ENCODE measurements at regions not wholly inside any gene's neighbourhood (a gene's known extent, or its start where the extent isn't known, plus 50 kb on each side); places are given as distances from the start of the nearest gene placed in this dataset.

GRCh38 chr2:81739966-81740365 lies 1435.4 kb upstream of the LRRTM1 start:
- Histone ChIP-seq H3K9ac (ENCODE audit: low read length) (no peak overlapping the region), H3F3A (ENCODE audit: insufficient read depth, low read length) (no peaks in the 10 kb centered on the region), H3K4me1 (ENCODE audit: low read length) (no peaks in the 10 kb centered on the region), H3K9me3 (replicated peaks; ENCODE audit: insufficient read depth, low read length) (no peaks in the 10 kb centered on the region), H3K27me3 (replicated peaks; ENCODE audit: insufficient read depth, low read length) (no peaks in the 10 kb centered on the region), H3K4me2 (ENCODE audit: low read depth, low read length) (no peak overlapping the region), H3K4me3 (ENCODE audit: low read length) (no peak overlapping the region), H3K79me2 (ENCODE audit: low read length) (no peaks in the 10 kb centered on the region), H4K20me1 (ENCODE audit: insufficient read depth, low read length) (no peaks in the 10 kb centered on the region), H3K9me2 (replicated peaks; ENCODE audit: insufficient read depth, low read length) (no peaks in the 10 kb centered on the region), H3K27ac (ENCODE audit: low read length) (no peak overlapping the region), H2AFZ (ENCODE audit: low read length) (no peak overlapping the region), H3K36me3 (replicated peaks; ENCODE audit: insufficient read depth, low read length) (no peaks in the 10 kb centered on the region)
- TF ChIP-seq EZH2 (optimal IDR thresholded peaks at IDR 0.05; ENCODE audit: low read depth, low read length) = no peak
- no peak for TF ChIP-seq EZH2phosphoT487 (IDR thresholded peaks at IDR 0.05; ENCODE audit: low read length)
- no peak for TF ChIP-seq CTCF (IDR thresholded peaks at IDR 0.05; ENCODE audit: low read length)
- DNase-seq = no peak

- no peaks in the 10 kb centered on the region for H3K79me2 ChIP-seq (ENCODE audit: low read length)
- TF ChIP-seq EZH2 (optimal IDR thresholded peaks at IDR 0.05; ENCODE audit: low read depth, low read length) (no peak), EZH2phosphoT487 (IDR thresholded peaks at IDR 0.05; ENCODE audit: low read length) (no peak), CTCF (IDR thresholded peaks at IDR 0.05; ENCODE audit: low read length) (no peak)
- no peaks in the 10 kb centered on the region for H3F3A ChIP-seq (ENCODE audit: insufficient read depth, low read length)
- H2AFZ ChIP-seq (ENCODE audit: low read length) = no peak overlapping the region
- no peaks in the 10 kb centered on the region for H3K27me3 ChIP-seq (replicated peaks; ENCODE audit: insufficient read depth, low read length)
- no peaks in the 10 kb centered on the region for H3K9me3 ChIP-seq (replicated peaks; ENCODE audit: insufficient read depth, low read length)
- no peaks in the 10 kb centered on the region for H3K36me3 ChIP-seq (replicated peaks; ENCODE audit: insufficient read depth, low read length)
- H3K4me3 ChIP-seq (ENCODE audit: low read length) = no peak overlapping the region
- no peaks in the 10 kb centered on the region for H3K9me2 ChIP-seq (replicated peaks; ENCODE audit: insufficient read depth, low read length)
- no peaks in the 10 kb centered on the region for H3K4me1 ChIP-seq (ENCODE audit: low read length)
- no peak overlapping the region for H3K27ac ChIP-seq (ENCODE audit: low read length)
- no peak for DNase-seq
- H3K4me2 ChIP-seq (ENCODE audit: low read depth, low read length) = no peak overlapping the region
- H4K20me1 ChIP-seq (ENCODE audit: insufficient read depth, low read length) = no peaks in the 10 kb centered on the region
- H3K9ac ChIP-seq (ENCODE audit: low read length) = no peak overlapping the region
These were observed 1430.4 kb upstream of the LRRTM1 start for GRCh38 chr2:81734981-81735380.

- no peaks in the 10 kb centered on the region for H3K36me3 ChIP-seq (replicated peaks; ENCODE audit: insufficient read depth, low read length)
- no peaks in the 10 kb centered on the region for H3K9me3 ChIP-seq (replicated peaks; ENCODE audit: insufficient read depth, low read length)
- H3K79me2 ChIP-seq (ENCODE audit: low read length) = no peaks in the 10 kb centered on the region
- no peaks in the 10 kb centered on the region for H3K9me2 ChIP-seq (replicated peaks; ENCODE audit: insufficient read depth, low read length)
- TF ChIP-seq CTCF (IDR thresholded peaks at IDR 0.05; ENCODE audit: low read length) = no peak
- TF ChIP-seq EZH2 (optimal IDR thresholded peaks at IDR 0.05; ENCODE audit: low read depth, low read length) = no peak
- no peak for TF ChIP-seq EZH2phosphoT487 (IDR thresholded peaks at IDR 0.05; ENCODE audit: low read length)
- no peaks in the 10 kb centered on the region for H3K27me3 ChIP-seq (replicated peaks; ENCODE audit: insufficient read depth, low read length)
- H3K4me3 ChIP-seq (ENCODE audit: low read length) = no peak overlapping the region
- no peaks in the 10 kb centered on the region for H3K4me1 ChIP-seq (ENCODE audit: low read length)
- no peak overlapping the region for H2AFZ ChIP-seq (ENCODE audit: low read length)
- H3K4me2 ChIP-seq (ENCODE audit: low read depth, low read length) = no peak overlapping the region
- no peak overlapping the region for H3K27ac ChIP-seq (ENCODE audit: low read length)
- no peak for DNase-seq
- H3K9ac ChIP-seq (ENCODE audit: low read length) = no peak overlapping the region
- H4K20me1 ChIP-seq (ENCODE audit: insufficient read depth, low read length) = no peaks in the 10 kb centered on the region
- no peaks in the 10 kb centered on the region for H3F3A ChIP-seq (ENCODE audit: insufficient read depth, low read length)
These were observed 1410.3 kb upstream of the LRRTM1 start for GRCh38 chr2:81714817-81715216.
